SIG-M5 (cell line): ENCODE measurements at regions not wholly inside any gene's neighbourhood (a gene's known extent, or its start where the extent isn't known, plus 50 kb on each side); places are given as distances from the start of the nearest gene placed in this dataset.
A peak's percentile ranks its signal among the peaks of the same experiment; 100 is the strongest.

Source experiments
- DNase-seq: peaks from one replicate; lab custom pipeline; 2025; lab: John Stamatoyannopoulos, UW

GRCh38 chr2:74036010-74036409 lies 51.3 kb downstream of the TET3 start:
- DNase-seq = no peak

- DNase-seq = no peak
These were observed 51.9 kb downstream of the TET3 start for GRCh38 chr2:74036450-74037195.

GRCh38 chr2:74037379-74037860 lies 52.7 kb downstream of the TET3 start:
- peak; percentile 90 for DNase-seq

GRCh38 chr2:74039611-74040010 lies 54.9 kb downstream of the TET3 start:
- no peak for DNase-seq

GRCh38 chr2:74041182-74041581 lies 56.5 kb downstream of the TET3 start:
- no peak for DNase-seq

GRCh38 chr2:74041726-74042125 lies 57.0 kb downstream of the TET3 start:
- DNase-seq = no peak

- DNase-seq = no peak
These were observed 57.9 kb downstream of the TET3 start for GRCh38 chr2:74042606-74043005.

GRCh38 chr2:74043345-74044329 lies 58.9 kb downstream of the TET3 start:
- DNase-seq = no peak

- DNase-seq = no peak
These were observed 60.3 kb downstream of the TET3 start for GRCh38 chr2:74044999-74045398.

- DNase-seq = no peak
These were observed 60.7 kb downstream of the TET3 start for GRCh38 chr2:74045454-74045853.

GRCh38 chr2:74046441-74046840 lies 61.7 kb downstream of the TET3 start:
- no peak for DNase-seq

- no peak for DNase-seq
These were observed 62.4 kb downstream of the TET3 start for GRCh38 chr2:74047152-74047551.

- DNase-seq = no peak
These were observed 63.4 kb downstream of the TET3 start for GRCh38 chr2:74048147-74048546.

GRCh38 chr2:74048843-74049519 lies 64.3 kb downstream of the TET3 start:
- no peak for DNase-seq

- no peak for DNase-seq
These were observed 65.4 kb downstream of the TET3 start for GRCh38 chr2:74050151-74050550.

- no peak for DNase-seq
These were observed 66.8 kb downstream of the TET3 start for GRCh38 chr2:74051504-74051903.

- DNase-seq = no peak
These were observed 68.3 kb downstream of the TET3 start for GRCh38 chr2:74052732-74053710.

- no peak for DNase-seq
These were observed 69.4 kb downstream of the TET3 start for GRCh38 chr2:74053959-74054715.

GRCh38 chr2:74059137-74059775 lies 74.5 kb downstream of the TET3 start:
- no peak for DNase-seq

GRCh38 chr2:74063486-74063885 lies 78.8 kb downstream of the TET3 start:
- no peak for DNase-seq
